ENCODE measurements at regions not wholly inside any gene's neighbourhood (a gene's known extent, or its start where the extent isn't known, plus 50 kb on each side); places are given as distances from the start of the nearest gene placed in this dataset.

GRCh38 chrX:141341341-141341740, 99.0 kb upstream of the SPANXC start:
- TF ChIP-seq TBP (optimal IDR thresholded peaks at IDR 0.05; ENCODE audit: low read depth, low read length) (no peak), SAFB2 (IDR thresholded peaks at IDR 0.05; ENCODE audit: borderline replicate concordance, low read depth, low read length, severe bottlenecking) (no peak), ZBTB8A (IDR thresholded peaks at IDR 0.05; ENCODE audit: partially characterized antibody) (no peak)
- TF ChIP-seq, protein P1, sequence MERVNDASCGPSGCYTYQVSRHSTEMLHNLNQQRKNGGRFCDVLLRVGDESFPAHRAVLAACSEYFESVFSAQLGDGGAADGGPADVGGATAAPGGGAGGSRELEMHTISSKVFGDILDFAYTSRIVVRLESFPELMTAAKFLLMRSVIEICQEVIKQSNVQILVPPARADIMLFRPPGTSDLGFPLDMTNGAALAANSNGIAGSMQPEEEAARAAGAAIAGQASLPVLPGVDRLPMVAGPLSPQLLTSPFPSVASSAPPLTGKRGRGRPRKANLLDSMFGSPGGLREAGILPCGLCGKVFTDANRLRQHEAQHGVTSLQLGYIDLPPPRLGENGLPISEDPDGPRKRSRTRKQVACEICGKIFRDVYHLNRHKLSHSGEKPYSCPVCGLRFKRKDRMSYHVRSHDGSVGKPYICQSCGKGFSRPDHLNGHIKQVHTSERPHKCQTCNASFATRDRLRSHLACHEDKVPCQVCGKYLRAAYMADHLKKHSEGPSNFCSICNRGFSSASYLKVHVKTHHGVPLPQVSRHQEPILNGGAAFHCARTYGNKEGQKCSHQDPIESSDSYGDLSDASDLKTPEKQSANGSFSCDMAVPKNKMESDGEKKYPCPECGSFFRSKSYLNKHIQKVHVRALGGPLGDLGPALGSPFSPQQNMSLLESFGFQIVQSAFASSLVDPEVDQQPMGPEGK (CRISPR knock-in tag; IDR thresholded peaks at IDR 0.05; ENCODE audit: borderline replicate concordance) = no peak

All from K562 (cell line).